ENCODE measurements at regions not wholly inside any gene's neighbourhood (a gene's known extent, or its start where the extent isn't known, plus 50 kb on each side); places are given as distances from the start of the nearest gene placed in this dataset.

- no peak for DNase-seq (ENCODE audit: low spot score in 2 of 2)
- WGBS, 2 donors = 84 to 86% methylated on average over 3 of the region's 3 CpGs
- no peak overlapping the region for H3K4me3 ChIP-seq (ENCODE audit: low read depth, poor library complexity, severe bottlenecking)
- TF ChIP-seq POLR2A (IDR thresholded peaks at IDR 0.05) = no peak
- TF ChIP-seq, protein P1, sequence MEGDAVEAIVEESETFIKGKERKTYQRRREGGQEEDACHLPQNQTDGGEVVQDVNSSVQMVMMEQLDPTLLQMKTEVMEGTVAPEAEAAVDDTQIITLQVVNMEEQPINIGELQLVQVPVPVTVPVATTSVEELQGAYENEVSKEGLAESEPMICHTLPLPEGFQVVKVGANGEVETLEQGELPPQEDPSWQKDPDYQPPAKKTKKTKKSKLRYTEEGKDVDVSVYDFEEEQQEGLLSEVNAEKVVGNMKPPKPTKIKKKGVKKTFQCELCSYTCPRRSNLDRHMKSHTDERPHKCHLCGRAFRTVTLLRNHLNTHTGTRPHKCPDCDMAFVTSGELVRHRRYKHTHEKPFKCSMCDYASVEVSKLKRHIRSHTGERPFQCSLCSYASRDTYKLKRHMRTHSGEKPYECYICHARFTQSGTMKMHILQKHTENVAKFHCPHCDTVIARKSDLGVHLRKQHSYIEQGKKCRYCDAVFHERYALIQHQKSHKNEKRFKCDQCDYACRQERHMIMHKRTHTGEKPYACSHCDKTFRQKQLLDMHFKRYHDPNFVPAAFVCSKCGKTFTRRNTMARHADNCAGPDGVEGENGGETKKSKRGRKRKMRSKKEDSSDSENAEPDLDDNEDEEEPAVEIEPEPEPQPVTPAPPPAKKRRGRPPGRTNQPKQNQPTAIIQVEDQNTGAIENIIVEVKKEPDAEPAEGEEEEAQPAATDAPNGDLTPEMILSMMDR (IDR thresholded peaks at IDR 0.05) = no peak
- intact Hi-C loops (cut with DNase I; ENCODE audit: low total_unique reads) = no loop called here
These were observed 132.9 kb upstream of the RAB4A start for GRCh38 chr1:229138058-229138457.

DNA sequence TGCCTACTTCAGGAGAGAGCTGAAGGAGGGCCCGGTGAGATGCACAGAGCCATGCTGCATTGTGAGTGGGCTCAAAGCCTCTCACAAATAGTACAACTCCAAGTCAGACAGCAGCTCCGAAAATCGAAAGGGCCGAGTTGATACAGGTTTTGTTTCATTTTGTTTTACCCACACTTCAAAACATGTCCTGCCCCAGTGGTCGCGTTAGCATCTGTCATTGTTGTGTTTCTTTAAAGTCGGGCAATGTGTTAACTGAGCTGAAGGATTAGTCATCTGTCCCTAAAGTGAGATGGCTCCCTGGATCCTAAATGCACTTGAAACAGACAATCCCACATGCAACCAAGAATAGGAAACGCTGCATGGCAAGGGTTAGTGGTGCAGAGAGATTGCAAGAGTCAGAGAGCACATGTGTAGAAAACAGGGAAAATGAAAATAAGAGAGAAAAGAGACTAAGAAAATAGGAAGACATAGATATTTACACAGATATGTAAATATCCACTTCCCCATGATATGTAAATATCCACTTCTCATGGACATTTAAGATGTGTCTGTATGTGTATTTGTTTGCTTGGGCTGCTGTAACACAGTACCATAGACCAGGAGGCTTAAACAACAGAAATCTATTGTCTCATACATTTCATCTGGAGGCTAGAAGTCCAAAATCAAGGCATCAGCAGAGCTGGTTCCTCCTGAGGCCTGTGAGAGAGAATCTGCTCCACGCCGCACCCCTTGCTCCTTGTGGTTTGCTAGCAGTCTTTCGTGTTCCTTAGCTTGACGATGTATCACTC is 131.4 kb upstream of the RAB4A start:
- intact Hi-C loops (cut with DNase I; ENCODE audit: low total_unique reads) = no loop called here
- no peak for DNase-seq (ENCODE audit: low spot score in 2 of 2)
- TF ChIP-seq, protein P1 (IDR thresholded peaks at IDR 0.05) = no peak
- no peak for TF ChIP-seq POLR2A (IDR thresholded peaks at IDR 0.05)
- H3K4me3 ChIP-seq (ENCODE audit: low read depth, poor library complexity, severe bottlenecking) = no peak overlapping the region
- WGBS, 2 donors = 76% methylated on average over 12 of the region's 12 CpGs

- WGBS, 2 donors = 92 to 98% methylated on average over 1 of the region's 1 CpG
- intact Hi-C loops (cut with DNase I; ENCODE audit: low total_unique reads) = no loop called here
- TF ChIP-seq, protein P1 (IDR thresholded peaks at IDR 0.05) = no peak
- no peak for TF ChIP-seq POLR2A (IDR thresholded peaks at IDR 0.05)
- DNase-seq (ENCODE audit: low spot score in 2 of 2) = no peak
- no peak overlapping the region for H3K4me3 ChIP-seq (ENCODE audit: low read depth, poor library complexity, severe bottlenecking)
These were observed 130.9 kb upstream of the RAB4A start for GRCh38 chr1:229140119-229140396.

GRCh38 chr1:229141271-229141670 is 129.6 kb upstream of the RAB4A start:
- WGBS, 2 donors = 91 to 94% methylated on average over 2 of the region's 2 CpGs
- no peak for TF ChIP-seq POLR2A (IDR thresholded peaks at IDR 0.05)
- TF ChIP-seq, protein P1 (IDR thresholded peaks at IDR 0.05) = no peak
- H3K4me3 ChIP-seq (ENCODE audit: low read depth, poor library complexity, severe bottlenecking) = no peak overlapping the region
- DNase-seq (ENCODE audit: low spot score in 2 of 2) = no peak
- intact Hi-C loops (cut with DNase I; ENCODE audit: low total_unique reads) = no loop called here

DNA sequence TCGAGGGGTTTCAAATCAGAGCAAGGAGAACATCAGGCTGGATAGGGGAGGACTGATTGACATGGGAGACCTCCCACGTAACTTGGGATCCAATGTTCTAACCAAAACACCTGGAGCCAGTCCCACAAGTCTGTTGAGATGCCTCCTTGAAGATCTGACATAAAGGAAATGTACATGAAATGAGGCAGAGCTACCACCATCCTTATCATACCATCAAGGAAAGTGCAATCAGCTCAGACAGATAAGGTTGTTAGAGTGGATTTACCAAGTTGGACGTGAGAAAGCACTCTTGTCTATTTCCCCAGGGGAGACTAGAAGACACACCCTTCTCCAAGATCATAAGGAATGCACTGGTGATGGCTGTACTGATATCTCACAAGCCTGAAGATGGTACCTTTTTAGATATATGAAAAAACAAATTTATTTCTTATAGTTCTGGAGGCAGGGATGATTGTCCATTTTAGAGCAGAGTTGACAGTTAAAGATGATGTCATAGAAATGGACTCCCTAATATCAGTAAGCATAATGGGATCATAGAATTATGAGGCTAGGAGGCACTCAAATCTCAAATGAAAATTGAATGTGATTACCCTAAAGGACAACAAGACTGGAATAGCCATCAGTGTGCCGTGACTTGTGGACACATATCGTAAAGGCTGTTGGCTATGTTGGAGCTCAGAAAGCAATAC is 129.1 kb upstream of the RAB4A start:
- H3K4me3 ChIP-seq (ENCODE audit: low read depth, poor library complexity, severe bottlenecking) = no peak overlapping the region
- intact Hi-C loops (cut with DNase I; ENCODE audit: low total_unique reads) = no loop called here
- TF ChIP-seq POLR2A (IDR thresholded peaks at IDR 0.05) = no peak
- TF ChIP-seq, protein P1 (IDR thresholded peaks at IDR 0.05) = no peak
- 78 to 79% methylated on average over 5 of the region's 5 CpGs for WGBS, 2 donors
- no peak for DNase-seq (ENCODE audit: low spot score in 2 of 2)
